Natural killer cell (primary cell): ENCODE measurements at regions not wholly inside any gene's neighbourhood (a gene's known extent, or its start where the extent isn't known, plus 50 kb on each side); places are given as distances from the start of the nearest gene placed in this dataset.

Source experiments
- ATAC-seq, 3 donors: fragments of 150-1000 bp in 2 of 3; fragments of 200-7000 bp in 1 of 3; cut with Tn5 transposase; 1 replicate in 1 of 3; 2 replicates in 2 of 3; pipeline ENCODE4 v1.10.0; 2021; ENCODE audit warnings: mild to moderate bottlenecking in 2 of 3, moderate library complexity in 2 of 3
- DNase-seq, 2 donors: peaks; one replicate each; pipeline versions ENCODE4 v3.0.0 to v3.0.0-alpha.2; 2013 to 2021; ENCODE audit warnings: mixed read lengths in 1 of 2
- H3K27ac ChIP-seq: one replicate; pipeline ENCODE4 v1.5.1; 2013; ENCODE audit warnings: mild to moderate bottlenecking, low read length
- H3K27me3 ChIP-seq: one replicate; pipeline ENCODE4 v1.6.1; 2013; ENCODE audit warnings: low read length; ENCODE audit not compliant: control insufficient read depth, insufficient read depth
- H3K36me3 ChIP-seq: one replicate; pipeline ENCODE4 v1.6.1; 2013; ENCODE audit warnings: low read length; ENCODE audit not compliant: control insufficient read depth, insufficient read depth
- H3K4me1 ChIP-seq: one replicate; pipeline ENCODE4 v1.6.1; 2013; ENCODE audit warnings: low read length; ENCODE audit not compliant: control insufficient read depth, insufficient read depth
- H3K4me3 ChIP-seq: one replicate; pipeline ENCODE4 v1.5.1; 2013; ENCODE audit warnings: low read length
- H3K9me3 ChIP-seq: one replicate; pipeline ENCODE4 v1.6.1; 2013; ENCODE audit warnings: low read length; ENCODE audit not compliant: control insufficient read depth, insufficient read depth
- H3K27ac Mint-ChIP-seq, 2 donors: one replicate each; pipeline ENCODE4 v1.8.0; 2022; ENCODE audit warnings: mild to moderate bottlenecking in 2 of 2, mixed read lengths in 2 of 2, moderate library complexity in 1 of 2
- H3K27me3 Mint-ChIP-seq, 2 donors: one replicate each; pipeline ENCODE4 v1.8.0; 2022; ENCODE audit warnings: low read depth in 2 of 2, mixed read lengths in 2 of 2
- H3K36me3 Mint-ChIP-seq: one replicate; pipeline ENCODE4 v1.8.0; 2022; ENCODE audit warnings: mixed read lengths
- H3K4me1 Mint-ChIP-seq, 2 donors: one replicate each; pipeline ENCODE4 v1.8.0; 2022; ENCODE audit warnings: mixed read lengths in 2 of 2
- H3K4me3 Mint-ChIP-seq: one replicate; pipeline ENCODE4 v1.8.0; 2022; ENCODE audit warnings: mild to moderate bottlenecking, moderate library complexity, mixed read lengths
- H3K9me3 Mint-ChIP-seq, 2 donors: one replicate each; pipeline ENCODE4 v1.8.0; 2022; ENCODE audit warnings: mixed read lengths in 2 of 2
- CTCF ChIP-seq: fragments of 200-600 bp; IDR thresholded peaks from one replicate; pipeline ENCODE4 v1.8.0; 2022; ENCODE audit warnings: antibody characterized with exemption
- WGBS: methylation state at CpG from one replicate; pipeline ENCODE4 v1.1.7; 2013; ENCODE audit warnings: missing lambda C conversion rate; ENCODE audit not compliant: insufficient coverage; 5-methylcytosine and 5-hydroxymethylcytosine counted together
- intact Hi-C: fragments of 100-400 bp; cut with micrococcal nuclease; formaldehyde crosslinking; loops from one replicate; pipeline ENCODE4 v1.14.2; 2022

- no peaks in the 10 kb centered on the region for H3K9me3 ChIP-seq
- Mint-ChIP-seq H3K4me1 (no peaks in the 10 kb centered on the region), H3K36me3 (no peaks in the 10 kb centered on the region), H3K9me3 (no peaks in the 10 kb centered on the region), H3K27ac (no peak overlapping the region), H3K4me3 (no peak overlapping the region), H3K27me3 (peaks cover 12 to 18% of the 10 kb centered on the region in 2 donors)
- no peak for ATAC-seq
- intact Hi-C loops = no loop called here
- H3K27ac ChIP-seq = no peak overlapping the region
- no peak for DNase-seq
- WGBS = 100% methylated on average over 1 of the region's 2 CpGs
- H3K4me1 ChIP-seq = no peaks in the 10 kb centered on the region
- no peak for TF ChIP-seq CTCF
- H3K27me3 ChIP-seq = no peaks in the 10 kb centered on the region
- H3K36me3 ChIP-seq = no peaks in the 10 kb centered on the region
- no peak overlapping the region for H3K4me3 ChIP-seq
These were observed 57.7 kb upstream of the EGR2 start for GRCh38 chr10:62873866-62874265.

- DNase-seq (no peak), ATAC-seq (no peak)
- no peaks in the 10 kb centered on the region for H3K27me3 ChIP-seq
- Mint-ChIP-seq H3K9me3 (no peaks in the 10 kb centered on the region), H3K4me1 (peaks cover 0 to 7% of the 10 kb centered on the region in 2 donors), H3K27me3 (peaks cover 6 to 23% of the 10 kb centered on the region in 2 donors), H3K4me3 (no peak overlapping the region), H3K27ac (no peak overlapping the region), H3K36me3 (no peaks in the 10 kb centered on the region)
- H3K9me3 ChIP-seq = no peaks in the 10 kb centered on the region
- no peaks in the 10 kb centered on the region for H3K4me1 ChIP-seq
- TF ChIP-seq CTCF = no peak
- WGBS = 89% methylated on average over 6 of the region's 7 CpGs
- H3K27ac ChIP-seq = no peak overlapping the region
- H3K36me3 ChIP-seq = no peaks in the 10 kb centered on the region
- H3K4me3 ChIP-seq = no peak overlapping the region
- intact Hi-C loops = no loop called here
These were observed 54.7 kb upstream of the EGR2 start for GRCh38 chr10:62870866-62871265.

- no peaks in the 10 kb centered on the region for H3K27me3 ChIP-seq
- no peaks in the 10 kb centered on the region for H3K36me3 ChIP-seq
- Mint-ChIP-seq H3K27ac (no peak overlapping the region), H3K9me3 (no peaks in the 10 kb centered on the region), H3K4me3 (no peak overlapping the region), H3K4me1 (peaks cover 0 to 7% of the 10 kb centered on the region in 2 donors), H3K36me3 (no peaks in the 10 kb centered on the region), H3K27me3 (peaks cover 6 to 17% of the 10 kb centered on the region in 2 donors)
- no peak overlapping the region for H3K4me3 ChIP-seq
- H3K4me1 ChIP-seq = no peaks in the 10 kb centered on the region
- intact Hi-C loops = no loop called here
- 80% methylated on average over 1 of the region's 3 CpGs for WGBS
- DNase-seq (no peak), ATAC-seq (no peak)
- no peaks in the 10 kb centered on the region for H3K9me3 ChIP-seq
- TF ChIP-seq CTCF = no peak
- no peak overlapping the region for H3K27ac ChIP-seq
These were observed 53.8 kb upstream of the EGR2 start for GRCh38 chr10:62869958-62870357.

DNA sequence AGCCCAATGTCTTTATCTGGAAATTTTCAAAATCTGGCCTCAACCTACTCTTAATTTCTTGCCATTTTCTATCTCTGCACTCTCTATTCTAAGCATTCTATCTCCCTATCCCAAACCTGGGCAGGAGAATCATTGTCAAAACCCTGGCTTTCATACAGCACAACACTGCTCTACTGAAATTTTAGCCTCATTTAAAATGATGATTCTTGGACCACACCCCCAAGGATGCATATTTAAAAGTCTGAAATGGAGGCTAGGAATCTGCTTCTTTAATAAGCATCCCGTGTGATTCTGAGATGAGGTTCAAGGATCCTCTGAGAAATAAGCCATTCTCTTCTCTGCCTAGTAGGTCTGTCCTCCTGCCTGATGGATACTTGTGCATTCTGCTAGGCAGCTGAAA is 50.8 kb upstream of the EGR2 start:
- no peaks in the 10 kb centered on the region for H3K4me1 ChIP-seq
- Mint-ChIP-seq H3K36me3 (no peaks in the 10 kb centered on the region), H3K27me3 (peaks cover 8 to 10% of the 10 kb centered on the region in 2 donors), H3K9me3 (no peaks in the 10 kb centered on the region), H3K27ac (no peak overlapping the region), H3K4me3 (no peak overlapping the region), H3K4me1 (peaks cover 0 to 7% of the 10 kb centered on the region in 2 donors)
- no peaks in the 10 kb centered on the region for H3K27me3 ChIP-seq
- no peaks in the 10 kb centered on the region for H3K9me3 ChIP-seq
- WGBS = 94% methylated on average over 1 of the region's 1 CpG
- ATAC-seq (no peak), DNase-seq (no peak)
- H3K4me3 ChIP-seq = no peak overlapping the region
- no peak for TF ChIP-seq CTCF
- H3K36me3 ChIP-seq = no peaks in the 10 kb centered on the region
- no peak overlapping the region for H3K27ac ChIP-seq
- intact Hi-C loops = no loop called here
